H9 (cell line): ENCODE measurements at regions not wholly inside any gene's neighbourhood (a gene's known extent, or its start where the extent isn't known, plus 50 kb on each side); places are given as distances from the start of the nearest gene placed in this dataset.

Experiments
- DNase-seq: peaks from one replicate; pipeline ENCODE4 v3.0.0-alpha.2; 2017
- H2AFZ ChIP-seq: one replicate; pipeline ENCODE4 v1.6.1; 2013; ENCODE audit warnings: mild to moderate bottlenecking, low read length, control low read depth, moderate library complexity
- H2AK5ac ChIP-seq: 2 replicates; pipeline ENCODE4 v1.6.1; 2013; ENCODE audit warnings: low read length, control low read depth, mixed read lengths; ENCODE audit not compliant: insufficient read length
- H2BK120ac ChIP-seq: one replicate; pipeline ENCODE4 v1.6.1; 2013; ENCODE audit warnings: low read depth, mild to moderate bottlenecking, low read length, control low read depth, inconsistent platforms; ENCODE audit not compliant: poor library complexity, severe bottlenecking
- H2BK12ac ChIP-seq: 2 replicates; pipeline ENCODE4 v1.6.1; 2013; ENCODE audit warnings: low read length, control low read depth, mixed read lengths, low read depth; ENCODE audit not compliant: insufficient read length
- H2BK15ac ChIP-seq: 2 replicates; pipeline ENCODE4 v1.6.1; 2013; ENCODE audit warnings: low read depth, low read length, control low read depth
- H2BK20ac ChIP-seq: one replicate; pipeline ENCODE4 v1.6.1; 2013; ENCODE audit warnings: low read depth, mild to moderate bottlenecking, low read length, control low read depth, inconsistent platforms; ENCODE audit not compliant: poor library complexity, severe bottlenecking
- H2BK5ac ChIP-seq: 2 replicates; pipeline ENCODE4 v1.6.1; 2013; ENCODE audit warnings: low read length, control low read depth, mixed read lengths; ENCODE audit not compliant: insufficient read length
- H3K14ac ChIP-seq: 2 replicates; pipeline ENCODE4 v1.6.1; 2013; ENCODE audit warnings: low read length, control low read depth; ENCODE audit not compliant: insufficient read depth
- H3K18ac ChIP-seq: 2 replicates; pipeline ENCODE4 v1.6.1; 2013; ENCODE audit warnings: low read depth, mild to moderate bottlenecking, mixed read lengths, low read length, control low read depth; ENCODE audit not compliant: insufficient read length
- H3K23ac ChIP-seq: 2 replicates; pipeline ENCODE4 v1.6.1; 2013; ENCODE audit warnings: low read length, control low read depth, mixed read lengths, low read depth; ENCODE audit not compliant: insufficient read length
- H3K23me2 ChIP-seq: 2 replicates; pipeline ENCODE4 v1.6.1; 2013; ENCODE audit warnings: low read depth, mild to moderate bottlenecking, mixed read lengths, low read length, control low read depth; ENCODE audit not compliant: insufficient read length, poor library complexity, severe bottlenecking
- H3K27ac ChIP-seq: 2 replicates; pipeline ENCODE4 v1.5.1; 2013; ENCODE audit warnings: low read length, control low read depth, mixed read lengths, low read depth; ENCODE audit not compliant: insufficient read length
- H3K27me3 ChIP-seq: 2 replicates; pipeline ENCODE4 v1.6.1; 2013; ENCODE audit warnings: low read length, control low read depth, inconsistent platforms; ENCODE audit not compliant: insufficient read depth
- H3K4ac ChIP-seq: 2 replicates; pipeline ENCODE4 v1.6.1; 2013; ENCODE audit warnings: low read depth, mild to moderate bottlenecking, control low read depth, inconsistent platforms, low read length, moderate library complexity
- H3K4me1 ChIP-seq: 2 replicates; pipeline ENCODE4 v1.6.1; 2013; ENCODE audit warnings: low read length, control low read depth, inconsistent platforms; ENCODE audit not compliant: insufficient read depth
- H3K4me2 ChIP-seq: 2 replicates; pipeline ENCODE4 v1.6.1; 2013; ENCODE audit warnings: low read length, control low read depth, mixed read lengths; ENCODE audit not compliant: insufficient read length, insufficient read depth
- H3K56ac ChIP-seq: 2 replicates; pipeline ENCODE4 v1.6.1; 2013; ENCODE audit warnings: low read depth, mild to moderate bottlenecking, mixed read lengths, low read length, control low read depth; ENCODE audit not compliant: insufficient read length
- H3K79me1 ChIP-seq: 2 replicates; pipeline ENCODE4 v1.6.1; 2013; ENCODE audit warnings: low read depth, mild to moderate bottlenecking, moderate library complexity, low read length, control low read depth, inconsistent platforms; ENCODE audit not compliant: insufficient read depth, poor library complexity, severe bottlenecking
- H3K79me2 ChIP-seq: 2 replicates; pipeline ENCODE4 v1.6.1; 2013; ENCODE audit warnings: low read length, control low read depth, inconsistent platforms; ENCODE audit not compliant: insufficient read depth
- H3K9ac ChIP-seq: 2 replicates; pipeline ENCODE4 v1.6.1; 2013; ENCODE audit warnings: low read length, control low read depth, mixed read lengths; ENCODE audit not compliant: insufficient read length; ENCODE audit errors: extremely low read depth
- H3K9me3 ChIP-seq: one replicate; pipeline ENCODE4 v1.6.1; 2013; ENCODE audit warnings: low read depth, low read length, inconsistent platforms; ENCODE audit not compliant: control insufficient read depth
- H3T11ph ChIP-seq: one replicate; pipeline ENCODE4 v1.6.1; 2013; ENCODE audit warnings: mild to moderate bottlenecking, low read length, control low read depth, inconsistent platforms
- H4K20me1 ChIP-seq: one replicate; pipeline ENCODE4 v1.6.1; 2013; ENCODE audit not compliant: control insufficient read depth, insufficient read length, insufficient read depth
- H4K5ac ChIP-seq: 2 replicates; pipeline ENCODE4 v1.6.1; 2013; ENCODE audit warnings: low read depth, mild to moderate bottlenecking, mixed read lengths, low read length, control low read depth; ENCODE audit not compliant: insufficient read length
- H4K8ac ChIP-seq: replicated peaks from 2 replicates; pipeline ENCODE4 v1.6.1; 2013; ENCODE audit warnings: low read length, control low read depth, mixed read lengths, low read depth; ENCODE audit not compliant: insufficient read length
- H4K91ac ChIP-seq: 2 replicates; pipeline ENCODE4 v1.6.1; 2013; ENCODE audit warnings: low read depth, mild to moderate bottlenecking, moderate library complexity, mixed read lengths, low read length, control low read depth; ENCODE audit not compliant: insufficient read length
- H3K27ac Mint-ChIP-seq, 3 experiments: 2 replicates in 2 of 3; 3 replicates in 1 of 3; pipeline ENCODE4 v1.8.0; 2020 to 2021; ENCODE audit warnings: mixed read lengths in 3 of 3, mild to moderate bottlenecking in 1 of 3, moderate library complexity in 1 of 3
- H3K27me3 Mint-ChIP-seq: 2 replicates; pipeline ENCODE4 v1.8.0; 2021; ENCODE audit warnings: low read depth, mild to moderate bottlenecking, moderate library complexity, mixed read lengths
- H3K36me3 Mint-ChIP-seq, 3 experiments: 2 replicates in 2 of 3; 3 replicates in 1 of 3; pipeline ENCODE4 v1.8.0; 2020 to 2021; ENCODE audit warnings: low read depth in 3 of 3, mixed read lengths in 3 of 3; ENCODE audit not compliant: insufficient read depth in 1 of 3
- H3K4me1 Mint-ChIP-seq, 2 experiments: 2 replicates each; pipeline ENCODE4 v1.8.0; 2020; ENCODE audit warnings: mixed read lengths in 2 of 2
- H3K4me3 Mint-ChIP-seq, 2 experiments: 2 replicates in 1 of 2; 3 replicates in 1 of 2; pipeline ENCODE4 v1.8.0; 2020 to 2021; ENCODE audit warnings: mild to moderate bottlenecking in 2 of 2, mixed read lengths in 2 of 2, moderate library complexity in 1 of 2
- H3K9me3 Mint-ChIP-seq, 2 experiments: 2 replicates in 1 of 2; 3 replicates in 1 of 2; pipeline ENCODE4 v1.8.0; 2020; ENCODE audit warnings: mild to moderate bottlenecking in 2 of 2, mixed read lengths in 2 of 2, moderate library complexity in 1 of 2
- WGBS: extraction: QIAGEN DNeasy Blood & Tissue Kit; methylation state at CpG from one replicate; pipeline ENCODE4 v1.1.7; 2013; ENCODE audit warnings: missing lambda C conversion rate, low lambda C conversion rate, mixed read lengths; ENCODE audit not compliant: insufficient read length; ENCODE audit errors: extremely low coverage; 5-methylcytosine and 5-hydroxymethylcytosine counted together
- TF ChIP-seq, protein P1 (sequence below): fragments of 200-600 bp; sonication (generic); conservative IDR thresholded peaks from 3 replicates; pipeline ENCODE4 v1.8.0; 2021; ENCODE audit warnings: antibody characterized with exemption, mild to moderate bottlenecking

DNA sequence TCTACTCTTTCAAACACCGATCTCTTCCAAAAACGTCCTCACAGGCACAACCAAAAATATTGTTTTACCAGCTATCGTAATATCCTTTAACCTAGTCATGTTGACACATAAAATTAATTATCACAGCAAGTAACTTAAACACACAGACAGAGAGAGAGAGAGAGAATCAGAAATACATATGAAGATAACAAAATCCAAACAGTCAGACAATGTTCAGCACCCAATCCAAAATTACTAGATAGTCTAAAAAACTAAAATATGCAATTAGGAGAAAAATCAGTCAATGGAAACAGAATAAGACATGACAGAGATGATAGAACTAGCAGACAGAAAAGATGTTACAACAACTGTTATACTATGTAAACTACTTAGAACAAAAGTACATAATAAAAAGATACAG, 537.7 kb downstream of the LMO4 start:
- H3K27ac Mint-ChIP-seq = no peak overlapping the region

More for the DNA sequence above, 537.7 kb downstream of the LMO4 start:
- Histone ChIP-seq H3K14ac (no peak overlapping the region), H3K23ac (no peak overlapping the region), H2AFZ (no peak overlapping the region), H3K79me1 (no peaks in the 10 kb centered on the region), H4K91ac (no peak overlapping the region), H3K27ac (no peak overlapping the region), H4K8ac (no peak overlapping the region), H2BK120ac (no peak overlapping the region), H4K20me1 (no peaks in the 10 kb centered on the region), H2BK15ac (no peak overlapping the region), H3K56ac (no peak overlapping the region), H2BK5ac (no peak overlapping the region), H3T11ph (no peak overlapping the region), H2AK5ac (no peak overlapping the region), H4K5ac (no peak overlapping the region), H3K4me1 (peaks cover 3% of the 10 kb centered on the region; the same call in 1 of the 2 replicates), H3K9me3 (no peaks in the 10 kb centered on the region), H3K79me2 (no peaks in the 10 kb centered on the region), H3K27me3 (no peaks in the 10 kb centered on the region), H3K18ac (no peak overlapping the region), H3K23me2 (no peaks in the 10 kb centered on the region), H3K4me2 (no peak overlapping the region), H2BK12ac (no peak overlapping the region), H3K4ac (no peak overlapping the region), H3K9ac (no peak overlapping the region), H2BK20ac (no peak overlapping the region)
- WGBS = 100% methylated on average over 2 of the region's 3 CpGs
- H3K9me3 Mint-ChIP-seq = peaks cover 9 to 18% of the 10 kb centered on the region in 2 experiments
- H3K36me3 Mint-ChIP-seq = peaks cover 5 to 15% (median 10%) of the 10 kb centered on the region in 3 experiments; a peak in 6 of 7 replicates
- TF ChIP-seq, protein P1, sequence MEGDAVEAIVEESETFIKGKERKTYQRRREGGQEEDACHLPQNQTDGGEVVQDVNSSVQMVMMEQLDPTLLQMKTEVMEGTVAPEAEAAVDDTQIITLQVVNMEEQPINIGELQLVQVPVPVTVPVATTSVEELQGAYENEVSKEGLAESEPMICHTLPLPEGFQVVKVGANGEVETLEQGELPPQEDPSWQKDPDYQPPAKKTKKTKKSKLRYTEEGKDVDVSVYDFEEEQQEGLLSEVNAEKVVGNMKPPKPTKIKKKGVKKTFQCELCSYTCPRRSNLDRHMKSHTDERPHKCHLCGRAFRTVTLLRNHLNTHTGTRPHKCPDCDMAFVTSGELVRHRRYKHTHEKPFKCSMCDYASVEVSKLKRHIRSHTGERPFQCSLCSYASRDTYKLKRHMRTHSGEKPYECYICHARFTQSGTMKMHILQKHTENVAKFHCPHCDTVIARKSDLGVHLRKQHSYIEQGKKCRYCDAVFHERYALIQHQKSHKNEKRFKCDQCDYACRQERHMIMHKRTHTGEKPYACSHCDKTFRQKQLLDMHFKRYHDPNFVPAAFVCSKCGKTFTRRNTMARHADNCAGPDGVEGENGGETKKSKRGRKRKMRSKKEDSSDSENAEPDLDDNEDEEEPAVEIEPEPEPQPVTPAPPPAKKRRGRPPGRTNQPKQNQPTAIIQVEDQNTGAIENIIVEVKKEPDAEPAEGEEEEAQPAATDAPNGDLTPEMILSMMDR = no peak
- DNase-seq = no peak
- H3K27me3 Mint-ChIP-seq = no peaks in the 10 kb centered on the region; the same call in 1 of the 2 replicates
- H3K4me1 Mint-ChIP-seq = peaks cover 22 to 30% of the 10 kb centered on the region in 2 experiments
- H3K4me3 Mint-ChIP-seq = no peak overlapping the region
